Left lung (tissue), 4 donors: ENCODE measurements at regions not wholly inside any gene's neighbourhood (a gene's known extent, or its start where the extent isn't known, plus 50 kb on each side); places are given as distances from the start of the nearest gene placed in this dataset.

ENCODE experiments used
- ATAC-seq: fragments of 200-7000 bp; cut with Tn5 transposase; one replicate; pipeline ENCODE4 v1.9.1; 2020; ENCODE audit warnings: moderate library complexity
- DNase-seq, 4 donors: peaks; one replicate each; pipeline ENCODE4 v3.0.0-alpha.2; 2013 to 2020
- H3K27ac ChIP-seq, 2 donors: fragments of 200-600 bp; sonication (generic) in 1 of 2; one replicate each; pipeline versions ENCODE4 v1.5.0 to v1.8.0; 2020 to 2021
- H3K27me3 ChIP-seq, 2 donors: fragments of 200-600 bp; sonication (generic) in 1 of 2; one replicate each; pipeline versions ENCODE4 v1.5.0 to v1.8.0; 2020 to 2021
- H3K36me3 ChIP-seq, 2 donors: fragments of 200-600 bp; sonication (generic) in 1 of 2; one replicate each; pipeline versions ENCODE4 v1.5.0 to v1.8.0; 2020 to 2021
- H3K4me1 ChIP-seq, 2 donors: fragments of 200-600 bp; one replicate each; pipeline ENCODE4 v1.8.0; 2021
- H3K4me3 ChIP-seq, 2 donors: fragments of 200-600 bp; sonication (generic) in 1 of 2; one replicate each; pipeline versions ENCODE4 v1.5.0 to v1.8.0; 2020 to 2021; ENCODE audit warnings: mild to moderate bottlenecking in 1 of 2
- H3K9me3 ChIP-seq, 2 donors: fragments of 200-600 bp; sonication (generic) in 1 of 2; one replicate each; pipeline versions ENCODE4 v1.5.0 to v1.8.0; 2020 to 2021
- CTCF ChIP-seq, 2 donors: fragments of 200-600 bp; sonication (generic) in 1 of 2; IDR thresholded peaks; one replicate each; pipeline versions ENCODE4 v1.5.0 to v1.8.0; 2021; ENCODE audit warnings: antibody characterized with exemption in 2 of 2
- intact Hi-C, 2 donors: fragments of 100-400 bp; cut with DNase I; formaldehyde crosslinking; loops; one replicate each; pipeline versions ENCODE4 v1.11.2 to v1.14.2; 2022
- donor health status: DM: no; HTN: yes; CAD: no.
- donor health status: DM: no; HTN: no; CAD: no.

- peaks cover 0 to 21% of the 10 kb centered on the region in 2 donors for H3K9me3 ChIP-seq
- no peak overlapping the region for H3K4me3 ChIP-seq
- ATAC-seq (no peak), DNase-seq (no peak)
- intact Hi-C loops = no loop called here
- no peaks in the 10 kb centered on the region for H3K36me3 ChIP-seq
- no peaks in the 10 kb centered on the region for H3K4me1 ChIP-seq
- TF ChIP-seq CTCF (IDR thresholded peaks at IDR 0.05) = no peak
- H3K27me3 ChIP-seq = no peaks in the 10 kb centered on the region
- no peak overlapping the region for H3K27ac ChIP-seq
Observed at GRCh38 chr1:96291468-96291867, 430.1 kb upstream of the PTBP2 start.

GRCh38 chr1:96292141-96292540, 429.4 kb upstream of the PTBP2 start:
- intact Hi-C loops = no loop called here
- no peak for TF ChIP-seq CTCF (IDR thresholded peaks at IDR 0.05)

GRCh38 chr1:96296991-96297390, 424.6 kb upstream of the PTBP2 start:
- no peak for DNase-seq
- intact Hi-C loops = no loop called here
- Histone ChIP-seq H3K27me3 (no peaks in the 10 kb centered on the region), H3K4me1 (no peaks in the 10 kb centered on the region), H3K4me3 (no peak overlapping the region), H3K9me3 (no peaks in the 10 kb centered on the region), H3K27ac (no peak overlapping the region), H3K36me3 (no peaks in the 10 kb centered on the region)
- ATAC-seq = no peak
- no peak for TF ChIP-seq CTCF (IDR thresholded peaks at IDR 0.05)

More at GRCh38 chr1:96292141-96292540, 429.4 kb upstream of the PTBP2 start:
- Histone ChIP-seq H3K27me3 (no peaks in the 10 kb centered on the region), H3K27ac (no peak overlapping the region), H3K4me1 (no peaks in the 10 kb centered on the region), H3K36me3 (no peaks in the 10 kb centered on the region), H3K4me3 (no peak overlapping the region), H3K9me3 (peaks cover 0 to 14% of the 10 kb centered on the region in 2 donors)
- no peak for DNase-seq
- no peak for ATAC-seq

- DNase-seq (no peak), ATAC-seq (no peak)
- no peaks in the 10 kb centered on the region for H3K9me3 ChIP-seq
- no peaks in the 10 kb centered on the region for H3K36me3 ChIP-seq
- H3K4me3 ChIP-seq = no peak overlapping the region
- no peak for TF ChIP-seq CTCF (IDR thresholded peaks at IDR 0.05)
- peaks cover 0 to 6% of the 10 kb centered on the region in 2 donors for H3K4me1 ChIP-seq
- intact Hi-C loops = no loop called here
- no peaks in the 10 kb centered on the region for H3K27me3 ChIP-seq
- no peak overlapping the region for H3K27ac ChIP-seq
Observed at GRCh38 chr1:96306809-96307560, 414.6 kb upstream of the PTBP2 start.

GRCh38 chr1:96308314-96308713, 413.3 kb upstream of the PTBP2 start:
- DNase-seq (no peak), ATAC-seq (no peak)
- H3K27ac ChIP-seq = no peak overlapping the region
- intact Hi-C loops = no loop called here
- no peaks in the 10 kb centered on the region for H3K27me3 ChIP-seq
- TF ChIP-seq CTCF (IDR thresholded peaks at IDR 0.05) = no peak
- H3K4me3 ChIP-seq = no peak overlapping the region
- H3K9me3 ChIP-seq = no peaks in the 10 kb centered on the region
- peaks cover 0 to 6% of the 10 kb centered on the region in 2 donors for H3K4me1 ChIP-seq
- no peaks in the 10 kb centered on the region for H3K36me3 ChIP-seq
